ENCODE measurements at regions not wholly inside any gene's neighbourhood (a gene's known extent, or its start where the extent isn't known, plus 50 kb on each side); places are given as distances from the start of the nearest gene placed in this dataset.

DNA sequence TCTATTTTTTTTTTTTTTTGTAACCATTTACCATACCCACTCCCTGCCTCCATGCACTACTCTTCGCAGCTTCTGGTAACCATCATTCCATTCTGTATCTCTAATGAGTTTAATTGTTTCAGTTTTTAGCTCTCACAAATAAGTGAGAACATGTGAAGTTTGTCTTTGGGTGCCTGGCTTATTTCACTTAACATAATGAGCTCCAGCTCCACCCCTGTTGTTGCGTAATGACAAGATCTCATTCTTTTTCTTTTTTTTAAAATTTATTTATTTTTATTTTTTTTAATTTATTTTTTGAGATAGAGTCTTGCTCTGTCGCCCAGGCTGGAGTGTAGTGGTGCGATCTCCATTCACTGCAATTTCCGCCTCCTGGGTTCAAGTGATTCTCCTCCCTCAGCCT is 142.3 kb upstream of the PCLO start:
- TF ChIP-seq, protein P1, sequence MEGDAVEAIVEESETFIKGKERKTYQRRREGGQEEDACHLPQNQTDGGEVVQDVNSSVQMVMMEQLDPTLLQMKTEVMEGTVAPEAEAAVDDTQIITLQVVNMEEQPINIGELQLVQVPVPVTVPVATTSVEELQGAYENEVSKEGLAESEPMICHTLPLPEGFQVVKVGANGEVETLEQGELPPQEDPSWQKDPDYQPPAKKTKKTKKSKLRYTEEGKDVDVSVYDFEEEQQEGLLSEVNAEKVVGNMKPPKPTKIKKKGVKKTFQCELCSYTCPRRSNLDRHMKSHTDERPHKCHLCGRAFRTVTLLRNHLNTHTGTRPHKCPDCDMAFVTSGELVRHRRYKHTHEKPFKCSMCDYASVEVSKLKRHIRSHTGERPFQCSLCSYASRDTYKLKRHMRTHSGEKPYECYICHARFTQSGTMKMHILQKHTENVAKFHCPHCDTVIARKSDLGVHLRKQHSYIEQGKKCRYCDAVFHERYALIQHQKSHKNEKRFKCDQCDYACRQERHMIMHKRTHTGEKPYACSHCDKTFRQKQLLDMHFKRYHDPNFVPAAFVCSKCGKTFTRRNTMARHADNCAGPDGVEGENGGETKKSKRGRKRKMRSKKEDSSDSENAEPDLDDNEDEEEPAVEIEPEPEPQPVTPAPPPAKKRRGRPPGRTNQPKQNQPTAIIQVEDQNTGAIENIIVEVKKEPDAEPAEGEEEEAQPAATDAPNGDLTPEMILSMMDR (IDR thresholded peaks at IDR 0.05; ENCODE audit: low read depth, low read length) = no peak
- no peak for TF ChIP-seq EZH2phosphoT487 (IDR thresholded peaks at IDR 0.05; ENCODE audit: low read depth)
